GM12878 (cell line): ENCODE measurements at regions not wholly inside any gene's neighbourhood (a gene's known extent, or its start where the extent isn't known, plus 50 kb on each side); places are given as distances from the start of the nearest gene placed in this dataset.

Experiments used
- CUX1 ChIP-seq: IDR thresholded peaks from 2 replicates; pipeline ENCODE4 v1.6.1; 2012; ENCODE audit warnings: improper control_type of control experiment, low read depth, low read length; ENCODE audit not compliant: insufficient replicate concordance
- ETV6 ChIP-seq, 2 experiments: fragments of 450-650 bp in 1 of 2; IDR thresholded peaks in 1 of 2; conservative IDR thresholded peaks in 1 of 2; 2 replicates each; pipeline ENCODE4 v1.6.1; 2014; ENCODE audit warnings: antibody characterized with exemption in 1 of 2, borderline replicate concordance in 1 of 2, low read depth in 1 of 2, mild to moderate bottlenecking in 1 of 2, moderate library complexity in 1 of 2
- KLF5 ChIP-seq: fragments of 450-650 bp; IDR thresholded peaks from 2 replicates; pipeline ENCODE4 v1.6.1; 2014; ENCODE audit warnings: mild to moderate bottlenecking; ENCODE audit not compliant: partially characterized antibody
- REST ChIP-seq: IDR thresholded peaks from 2 replicates; pipeline ENCODE4 v1.6.1; 2012; ENCODE audit warnings: mild to moderate bottlenecking, low read depth, low read length
- SREBF1 ChIP-seq: IDR thresholded peaks from 2 replicates; pipeline ENCODE4 v1.6.1; 2012; ENCODE audit warnings: mild to moderate bottlenecking, low read length
- TF ChIP-seq, protein P1 (sequence below): fragments of 450-650 bp; IDR thresholded peaks from 2 replicates; pipeline ENCODE4 v1.6.1; 2017; ENCODE audit warnings: mild to moderate bottlenecking

DNA sequence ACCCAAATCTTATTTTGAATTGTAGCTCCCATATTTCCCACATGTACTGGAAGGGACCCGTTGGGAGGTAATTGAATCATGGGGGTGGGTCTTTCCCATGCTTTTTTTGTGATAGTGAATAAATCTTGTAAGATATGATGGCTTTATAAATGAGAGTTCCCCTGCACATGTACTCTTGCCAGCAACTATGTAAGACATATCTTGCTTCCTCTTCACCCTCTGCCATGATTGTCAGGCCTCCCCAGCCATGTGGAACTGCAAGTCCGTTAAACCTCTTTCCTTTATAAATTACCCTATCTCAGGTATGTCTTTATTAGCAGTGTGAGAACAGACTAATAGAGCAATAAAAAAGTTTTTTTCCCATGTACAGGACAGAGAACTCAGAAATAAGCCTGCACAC, 468.4 kb upstream of the SPHKAP start (continued):
- TF ChIP-seq CUX1 = no peak
- no peak for TF ChIP-seq SREBF1
- TF ChIP-seq ETV6 (conservative IDR thresholded peaks at IDR 0.05 in 1 of 2, IDR thresholded peaks at IDR 0.05 in 1 of 2; ENCODE audit: borderline replicate concordance in 1 of 2, low read depth in 1 of 2) = no peak
- no peak for TF ChIP-seq KLF5
- TF ChIP-seq, protein P1, sequence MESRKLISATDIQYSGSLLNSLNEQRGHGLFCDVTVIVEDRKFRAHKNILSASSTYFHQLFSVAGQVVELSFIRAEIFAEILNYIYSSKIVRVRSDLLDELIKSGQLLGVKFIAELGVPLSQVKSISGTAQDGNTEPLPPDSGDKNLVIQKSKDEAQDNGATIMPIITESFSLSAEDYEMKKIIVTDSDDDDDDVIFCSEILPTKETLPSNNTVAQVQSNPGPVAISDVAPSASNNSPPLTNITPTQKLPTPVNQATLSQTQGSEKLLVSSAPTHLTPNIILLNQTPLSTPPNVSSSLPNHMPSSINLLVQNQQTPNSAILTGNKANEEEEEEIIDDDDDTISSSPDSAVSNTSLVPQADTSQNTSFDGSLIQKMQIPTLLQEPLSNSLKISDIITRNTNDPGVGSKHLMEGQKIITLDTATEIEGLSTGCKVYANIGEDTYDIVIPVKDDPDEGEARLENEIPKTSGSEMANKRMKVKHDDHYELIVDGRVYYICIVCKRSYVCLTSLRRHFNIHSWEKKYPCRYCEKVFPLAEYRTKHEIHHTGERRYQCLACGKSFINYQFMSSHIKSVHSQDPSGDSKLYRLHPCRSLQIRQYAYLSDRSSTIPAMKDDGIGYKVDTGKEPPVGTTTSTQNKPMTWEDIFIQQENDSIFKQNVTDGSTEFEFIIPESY = no peak
- TF ChIP-seq REST = no peak
